Hepatocyte (in vitro differentiated cells): ENCODE measurements at regions not wholly inside any gene's neighbourhood (a gene's known extent, or its start where the extent isn't known, plus 50 kb on each side); places are given as distances from the start of the nearest gene placed in this dataset.

Experiments
- DNase-seq: peaks from one replicate; pipeline ENCODE4 v3.0.0-alpha.2; 2016; ENCODE audit warnings: low spot score
- H2AFZ ChIP-seq: fragments of 200-600 bp; sonication (generic); 2 replicates; pipeline ENCODE4 v1.6.0; 2016; ENCODE audit warnings: antibody characterized with exemption, mild to moderate bottlenecking
- H3K27ac ChIP-seq: fragments of 200-600 bp; sonication (generic); 2 replicates; pipeline ENCODE4 v1.5.1; 2016; ENCODE audit warnings: mild to moderate bottlenecking
- H3K27me3 ChIP-seq: fragments of 200-600 bp; sonication (generic); 2 replicates; pipeline ENCODE4 v1.6.1; 2016
- H3K36me3 ChIP-seq: fragments of 200-600 bp; sonication (generic); replicated peaks from 2 replicates; pipeline ENCODE4 v1.5.1; 2016; ENCODE audit warnings: low read depth; ENCODE audit not compliant: insufficient read depth
- H3K4me1 ChIP-seq: fragments of 200-600 bp; sonication (generic); 2 replicates; pipeline ENCODE4 v1.5.1; 2016; ENCODE audit warnings: mild to moderate bottlenecking, moderate library complexity; ENCODE audit not compliant: insufficient read depth
- H3K4me2 ChIP-seq: fragments of 200-600 bp; sonication (generic); 2 replicates; pipeline ENCODE4 v1.6.0; 2016
- H3K4me3 ChIP-seq: fragments of 200-600 bp; sonication (generic); 2 replicates; pipeline ENCODE4 v1.5.1; 2016; ENCODE audit warnings: mild to moderate bottlenecking
- H3K79me2 ChIP-seq: fragments of 200-600 bp; sonication (generic); 2 replicates; pipeline ENCODE4 v1.6.0; 2017; ENCODE audit warnings: mild to moderate bottlenecking
- H3K9me2 ChIP-seq: fragments of 200-600 bp; sonication (generic); replicated peaks from 2 replicates; pipeline ENCODE4 v1.6.0; 2017; ENCODE audit warnings: mild to moderate bottlenecking; ENCODE audit not compliant: insufficient read depth
- H3K9me3 ChIP-seq: fragments of 200-600 bp; sonication (generic); 2 replicates; pipeline ENCODE4 v1.5.1; 2016; ENCODE audit warnings: low read depth, mild to moderate bottlenecking
- H4K20me1 ChIP-seq: fragments of 200-600 bp; sonication (generic); 2 replicates; pipeline ENCODE4 v1.6.0; 2016; ENCODE audit warnings: mild to moderate bottlenecking; ENCODE audit not compliant: insufficient read depth, poor library complexity, severe bottlenecking
- CTCF ChIP-seq: fragments of 200-600 bp; sonication (generic); IDR thresholded peaks from 2 replicates; pipeline ENCODE4 v1.5.1; 2016; ENCODE audit warnings: antibody characterized with exemption, mild to moderate bottlenecking; ENCODE audit not compliant: poor library complexity
- EZH2 ChIP-seq: fragments of 200-600 bp; sonication (generic); IDR thresholded peaks from 2 replicates; pipeline ENCODE4 v1.6.1; 2016; ENCODE audit warnings: antibody characterized with exemption, mild to moderate bottlenecking, borderline replicate concordance
- EZH2phosphoT487 ChIP-seq: fragments of 200-600 bp; sonication (generic); IDR thresholded peaks from one replicate; pipeline ENCODE4 v1.6.1; 2018; ENCODE audit warnings: antibody characterized with exemption, mild to moderate bottlenecking, low read depth, moderate library complexity; ENCODE audit not compliant: unreplicated experiment, severe bottlenecking
- WGBS: methylation state at CpG from one replicate; pipeline ENCODE4 v1.1.6; 2016; ENCODE audit warnings: low lambda C conversion rate; ENCODE audit errors: missing lambda C conversion rate; 5-methylcytosine and 5-hydroxymethylcytosine counted together

- WGBS = 87% methylated on average over 3 of the region's 3 CpGs
- no peak overlapping the region for H2AFZ ChIP-seq
- H3K9me3 ChIP-seq = no peaks in the 10 kb centered on the region
- DNase-seq = no peak
- H3K4me3 ChIP-seq = no peak overlapping the region
- no peaks in the 10 kb centered on the region for H4K20me1 ChIP-seq
- H3K27me3 ChIP-seq = no peaks in the 10 kb centered on the region
- H3K79me2 ChIP-seq = no peaks in the 10 kb centered on the region
- H3K9me2 ChIP-seq = no peaks in the 10 kb centered on the region
- peaks cover 15% of the 10 kb centered on the region for H3K4me1 ChIP-seq
- H3K36me3 ChIP-seq = no peaks in the 10 kb centered on the region
- TF ChIP-seq EZH2phosphoT487 (no peak), CTCF (no peak), EZH2 (no peak)
- H3K4me2 ChIP-seq = no peak overlapping the region
- H3K27ac ChIP-seq = peak overlapping the region; percentile 50
These were observed 602.6 kb downstream of the MCTP2 start for GRCh38 chr15:94834000-94834399.

GRCh38 chr15:94834494-94834893, 603.1 kb downstream of the MCTP2 start:
- Histone ChIP-seq H3K79me2 (no peaks in the 10 kb centered on the region), H3K27ac (peak overlapping the region; percentile 50), H2AFZ (no peak overlapping the region), H3K9me3 (no peaks in the 10 kb centered on the region), H3K36me3 (no peaks in the 10 kb centered on the region), H3K9me2 (no peaks in the 10 kb centered on the region), H3K27me3 (no peaks in the 10 kb centered on the region), H3K4me3 (no peak overlapping the region), H3K4me1 (peaks cover 15% of the 10 kb centered on the region), H3K4me2 (no peak overlapping the region), H4K20me1 (no peaks in the 10 kb centered on the region)
- DNase-seq = no peak
- TF ChIP-seq EZH2phosphoT487 (no peak), EZH2 (no peak), CTCF (no peak)
- 32% methylated on average over 1 of the region's 1 CpG for WGBS

- Histone ChIP-seq H3K4me2 (no peak overlapping the region), H3K4me1 (peaks cover 23% of the 10 kb centered on the region), H3K9me3 (no peaks in the 10 kb centered on the region), H3K9me2 (no peaks in the 10 kb centered on the region), H3K27me3 (no peaks in the 10 kb centered on the region), H3K36me3 (no peaks in the 10 kb centered on the region), H3K27ac (no peak overlapping the region), H4K20me1 (no peaks in the 10 kb centered on the region), H2AFZ (no peak overlapping the region), H3K79me2 (no peaks in the 10 kb centered on the region), H3K4me3 (no peak overlapping the region)
- 33% methylated on average over 1 of the region's 1 CpG for WGBS
- DNase-seq = no peak
- no peak for TF ChIP-seq EZH2phosphoT487
- no peak for TF ChIP-seq CTCF
- TF ChIP-seq EZH2 = no peak
These were observed 606.9 kb downstream of the MCTP2 start for GRCh38 chr15:94838281-94838680.
